Loucy (cell line): ENCODE measurements at regions not wholly inside any gene's neighbourhood (a gene's known extent, or its start where the extent isn't known, plus 50 kb on each side); places are given as distances from the start of the nearest gene placed in this dataset.

Experiments
- H2AFZ ChIP-seq: fragments of 200-600 bp; sonication (generic); 2 replicates; pipeline ENCODE4 v1.6.0; 2016; ENCODE audit warnings: antibody characterized with exemption, mild to moderate bottlenecking, low read length, moderate library complexity
- H3F3A ChIP-seq: fragments of 200-600 bp; 2 replicates; pipeline ENCODE4 v1.6.0; 2016; ENCODE audit warnings: antibody characterized with exemption, low read depth, mild to moderate bottlenecking
- H3K27me3 ChIP-seq: fragments of 200-600 bp; sonication (generic); 2 replicates; pipeline ENCODE4 v1.6.1; 2014; ENCODE audit warnings: low read length, mild to moderate bottlenecking; ENCODE audit not compliant: insufficient read depth, poor library complexity, severe bottlenecking
- H3K36me3 ChIP-seq: fragments of 200-600 bp; sonication (generic); 2 replicates; pipeline ENCODE4 v1.6.1; 2016; ENCODE audit warnings: low read length; ENCODE audit not compliant: insufficient read depth
- H3K4me1 ChIP-seq: fragments of 200-600 bp; sonication (generic); 2 replicates; pipeline ENCODE4 v1.5.1; 2014; ENCODE audit warnings: low read length, mild to moderate bottlenecking; ENCODE audit not compliant: insufficient read depth, poor library complexity, severe bottlenecking
- H3K4me2 ChIP-seq: fragments of 200-600 bp; sonication (generic); 2 replicates; pipeline ENCODE4 v1.6.0; 2014; ENCODE audit warnings: antibody characterized with exemption, low read length, low read depth, mild to moderate bottlenecking; ENCODE audit not compliant: poor library complexity, severe bottlenecking
- H3K4me3 ChIP-seq: fragments of 200-600 bp; sonication (generic); 2 replicates; pipeline ENCODE4 v1.5.1; 2014; ENCODE audit warnings: low read length, mild to moderate bottlenecking, mixed read lengths; ENCODE audit not compliant: poor library complexity, severe bottlenecking
- H3K79me2 ChIP-seq: fragments of 200-600 bp; sonication (generic); 2 replicates; pipeline ENCODE4 v1.6.1; 2014; ENCODE audit warnings: low read length; ENCODE audit not compliant: insufficient read depth
- H3K9ac ChIP-seq: fragments of 200-600 bp; sonication (generic); 2 replicates; pipeline ENCODE4 v1.6.0; 2014; ENCODE audit warnings: mild to moderate bottlenecking, low read depth, low read length, moderate library complexity; ENCODE audit not compliant: poor library complexity, severe bottlenecking
- H3K9me2 ChIP-seq: fragments of 200-600 bp; sonication (generic); replicated peaks from 2 replicates; pipeline ENCODE4 v1.6.1; 2016; ENCODE audit warnings: low read depth, low read length, mixed read lengths
- H3K9me3 ChIP-seq: fragments of 200-600 bp; sonication (generic); 2 replicates; pipeline ENCODE4 v1.6.1; 2014; ENCODE audit warnings: mild to moderate bottlenecking, antibody characterized with exemption, low read length, low read depth; ENCODE audit not compliant: insufficient read depth
- H4K20me1 ChIP-seq: fragments of 200-600 bp; sonication (generic); 2 replicates; pipeline ENCODE4 v1.6.0; 2014; ENCODE audit warnings: antibody characterized with exemption, low read length, mild to moderate bottlenecking; ENCODE audit not compliant: insufficient read depth, poor library complexity, severe bottlenecking
- CTCF ChIP-seq: fragments of 200-600 bp; sonication (generic); conservative IDR thresholded peaks from 2 replicates; pipeline ENCODE4 v1.5.1; 2014; ENCODE audit warnings: mild to moderate bottlenecking, antibody characterized with exemption, low read length
- EZH2phosphoT487 ChIP-seq: fragments of 200-600 bp; IDR thresholded peaks from 2 replicates; pipeline ENCODE4 v1.6.1; 2018; ENCODE audit warnings: antibody characterized with exemption, mild to moderate bottlenecking, moderate library complexity, borderline replicate concordance

GRCh38 chr1:87951852-87952251 is 623.2 kb downstream of the LMO4 start:
- H2AFZ ChIP-seq: peak overlapping the region; percentile 18; the same call in 1 of the 2 replicates
- no peaks in the 10 kb centered on the region for H3K27me3 ChIP-seq
- H3K36me3 ChIP-seq: no peaks in the 10 kb centered on the region
- H3K9ac ChIP-seq: no peak overlapping the region
- H3K4me3 ChIP-seq: no peak overlapping the region
- TF ChIP-seq CTCF: no peak
- no peak for TF ChIP-seq EZH2phosphoT487
- H3K9me2 ChIP-seq: no peaks in the 10 kb centered on the region
- H3K4me2 ChIP-seq: no peak overlapping the region
- H3K4me1 ChIP-seq: peaks cover 18% of the 10 kb centered on the region
- H3F3A ChIP-seq: no peaks in the 10 kb centered on the region
- H3K79me2 ChIP-seq: no peaks in the 10 kb centered on the region
- no peaks in the 10 kb centered on the region for H4K20me1 ChIP-seq
- H3K9me3 ChIP-seq: no peaks in the 10 kb centered on the region

- no peak for TF ChIP-seq CTCF
- TF ChIP-seq EZH2phosphoT487: no peak
- no peak overlapping the region for H3K4me2 ChIP-seq
- no peak overlapping the region for H3K4me3 ChIP-seq
- H4K20me1 ChIP-seq: no peaks in the 10 kb centered on the region
- no peaks in the 10 kb centered on the region for H3K9me2 ChIP-seq
- no peak overlapping the region for H3K9ac ChIP-seq
- H2AFZ ChIP-seq: no peak overlapping the region
- no peaks in the 10 kb centered on the region for H3F3A ChIP-seq
- H3K9me3 ChIP-seq: no peaks in the 10 kb centered on the region
- H3K79me2 ChIP-seq: no peaks in the 10 kb centered on the region
- H3K27me3 ChIP-seq: no peaks in the 10 kb centered on the region
- no peaks in the 10 kb centered on the region for H3K36me3 ChIP-seq
- peaks cover 18% of the 10 kb centered on the region for H3K4me1 ChIP-seq
Observed at GRCh38 chr1:87953121-87953520, 624.4 kb downstream of the LMO4 start.

- TF ChIP-seq CTCF (peak; percentile 92), EZH2phosphoT487 (no peak)
- H3K4me3 ChIP-seq: no peak overlapping the region
- H3K4me2 ChIP-seq: no peak overlapping the region
- peak overlapping the region; percentile 83 for H2AFZ ChIP-seq
- no peaks in the 10 kb centered on the region for H3K27me3 ChIP-seq
- H3K9ac ChIP-seq: no peak overlapping the region
- H4K20me1 ChIP-seq: no peaks in the 10 kb centered on the region
- H3K36me3 ChIP-seq: no peaks in the 10 kb centered on the region
- H3K4me1 ChIP-seq: peaks cover 18% of the 10 kb centered on the region
- no peaks in the 10 kb centered on the region for H3K9me2 ChIP-seq
- H3F3A ChIP-seq: no peaks in the 10 kb centered on the region
- H3K79me2 ChIP-seq: no peaks in the 10 kb centered on the region
- no peaks in the 10 kb centered on the region for H3K9me3 ChIP-seq
Observed at GRCh38 chr1:87953732-87954344, 625.2 kb downstream of the LMO4 start.
